ENCODE measurements at regions not wholly inside any gene's neighbourhood (a gene's known extent, or its start where the extent isn't known, plus 50 kb on each side); places are given as distances from the start of the nearest gene placed in this dataset.

DNA sequence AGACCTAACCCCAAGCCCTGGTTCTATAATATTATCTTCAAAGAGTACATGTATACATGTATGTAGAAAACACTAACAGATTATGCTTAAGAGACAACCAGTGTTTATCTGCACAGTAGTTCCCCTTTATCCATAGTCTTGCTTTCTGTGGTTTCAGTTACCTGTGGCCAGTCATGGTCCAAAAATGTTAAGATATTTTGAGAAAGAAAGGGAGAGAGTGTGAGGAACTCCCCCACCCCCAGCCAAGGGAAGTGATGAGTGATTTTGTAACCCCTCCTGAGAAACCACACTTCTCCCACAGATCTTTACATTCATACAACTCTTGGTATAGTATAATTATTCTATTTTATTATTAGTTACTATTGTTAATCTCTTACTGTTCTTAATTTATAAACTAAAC is 77.3 kb upstream of the CNTN1 start:
- no peak overlapping the region for H3K4me3 ChIP-seq
- intact Hi-C loops (cut with DNase I): no loop called here
- ATAC-seq (no peak), DNase-seq (no peak)
- H3K4me1 ChIP-seq: no peaks in the 10 kb centered on the region
- no peak for TF ChIP-seq POLR2A (IDR thresholded peaks at IDR 0.05)
- TF ChIP-seq, protein P1, sequence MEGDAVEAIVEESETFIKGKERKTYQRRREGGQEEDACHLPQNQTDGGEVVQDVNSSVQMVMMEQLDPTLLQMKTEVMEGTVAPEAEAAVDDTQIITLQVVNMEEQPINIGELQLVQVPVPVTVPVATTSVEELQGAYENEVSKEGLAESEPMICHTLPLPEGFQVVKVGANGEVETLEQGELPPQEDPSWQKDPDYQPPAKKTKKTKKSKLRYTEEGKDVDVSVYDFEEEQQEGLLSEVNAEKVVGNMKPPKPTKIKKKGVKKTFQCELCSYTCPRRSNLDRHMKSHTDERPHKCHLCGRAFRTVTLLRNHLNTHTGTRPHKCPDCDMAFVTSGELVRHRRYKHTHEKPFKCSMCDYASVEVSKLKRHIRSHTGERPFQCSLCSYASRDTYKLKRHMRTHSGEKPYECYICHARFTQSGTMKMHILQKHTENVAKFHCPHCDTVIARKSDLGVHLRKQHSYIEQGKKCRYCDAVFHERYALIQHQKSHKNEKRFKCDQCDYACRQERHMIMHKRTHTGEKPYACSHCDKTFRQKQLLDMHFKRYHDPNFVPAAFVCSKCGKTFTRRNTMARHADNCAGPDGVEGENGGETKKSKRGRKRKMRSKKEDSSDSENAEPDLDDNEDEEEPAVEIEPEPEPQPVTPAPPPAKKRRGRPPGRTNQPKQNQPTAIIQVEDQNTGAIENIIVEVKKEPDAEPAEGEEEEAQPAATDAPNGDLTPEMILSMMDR (IDR thresholded peaks at IDR 0.05): no peak
- H3K9me3 ChIP-seq: no peaks in the 10 kb centered on the region
- H3K36me3 ChIP-seq (replicated peaks in 1 of 2; ENCODE audit: insufficient read depth in 1 of 2, low read depth in 2 of 2): no peaks in the 10 kb centered on the region
- no peak overlapping the region for H3K27ac ChIP-seq
- H3K27me3 ChIP-seq: no peaks in the 10 kb centered on the region

DNA sequence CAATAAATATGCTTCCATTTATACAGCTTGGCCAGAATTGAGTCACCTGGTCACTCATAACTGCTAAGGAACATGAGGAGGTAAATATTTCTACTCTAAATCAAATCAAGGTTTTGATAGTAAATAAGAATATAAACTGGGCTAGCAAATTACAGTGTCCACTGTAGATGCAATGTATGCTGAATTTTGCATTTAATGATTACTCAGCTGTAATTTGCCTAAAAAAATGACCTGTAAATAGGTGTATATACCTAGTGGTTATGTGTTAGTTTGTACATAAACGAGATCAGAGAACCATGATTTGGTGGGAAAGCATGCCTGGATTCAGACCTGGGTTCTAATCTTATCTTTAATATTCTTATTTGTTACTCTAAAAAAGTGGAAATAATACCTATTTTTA is 76.6 kb upstream of the CNTN1 start:
- Histone ChIP-seq H3K4me1 (no peaks in the 10 kb centered on the region), H3K4me3 (no peak overlapping the region), H3K27ac (no peak overlapping the region), H3K27me3 (no peaks in the 10 kb centered on the region), H3K9me3 (no peaks in the 10 kb centered on the region), H3K36me3 (replicated peaks in 1 of 2; ENCODE audit: insufficient read depth in 1 of 2, low read depth in 2 of 2) (no peaks in the 10 kb centered on the region)
- intact Hi-C loops (cut with DNase I): no loop called here
- DNase-seq: no peak
- WGBS, 2 donors: 49 to 55% methylated on average over 1 of the region's 1 CpG
- ATAC-seq: no peak
- TF ChIP-seq POLR2A (IDR thresholded peaks at IDR 0.05): no peak
- TF ChIP-seq, protein P1 (IDR thresholded peaks at IDR 0.05): no peak

DNA sequence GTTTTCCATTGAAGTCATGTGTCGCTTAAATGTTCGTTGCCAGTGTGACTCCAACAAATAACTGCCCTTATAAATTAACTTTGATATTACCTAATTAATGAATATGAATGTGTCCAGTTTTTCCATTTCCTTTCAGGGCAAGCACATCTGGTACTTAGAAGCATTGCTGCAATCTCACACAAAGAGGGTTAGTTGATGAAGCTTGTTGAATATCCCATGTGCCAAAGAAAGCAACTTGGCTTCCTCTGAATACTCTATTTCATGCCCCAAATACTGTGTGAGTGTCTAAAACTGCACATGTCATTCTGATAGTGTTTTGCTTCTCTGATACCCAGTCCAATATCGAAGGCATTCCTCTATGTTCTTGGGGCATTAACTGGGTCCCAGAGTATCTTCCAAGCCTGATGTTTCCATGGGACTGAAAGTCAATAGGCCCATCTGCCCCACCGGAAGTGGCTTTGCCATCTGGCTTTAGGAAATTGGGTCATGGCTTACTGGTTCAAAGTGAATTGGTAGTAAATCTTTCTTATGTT is 75.8 kb upstream of the CNTN1 start:
- H3K27ac ChIP-seq: no peak overlapping the region
- H3K4me1 ChIP-seq: no peaks in the 10 kb centered on the region
- TF ChIP-seq, protein P1 (IDR thresholded peaks at IDR 0.05): no peak
- TF ChIP-seq POLR2A (IDR thresholded peaks at IDR 0.05): no peak
- intact Hi-C loops (cut with DNase I): no loop called here
- DNase-seq (no peak), ATAC-seq (no peak)
- H3K27me3 ChIP-seq: no peaks in the 10 kb centered on the region
- no peak overlapping the region for H3K4me3 ChIP-seq
- H3K36me3 ChIP-seq (replicated peaks in 1 of 2; ENCODE audit: insufficient read depth in 1 of 2, low read depth in 2 of 2): no peaks in the 10 kb centered on the region
- no peaks in the 10 kb centered on the region for H3K9me3 ChIP-seq
- WGBS, 2 donors: 67 to 74% methylated on average over 4 of the region's 4 CpGs

DNA sequence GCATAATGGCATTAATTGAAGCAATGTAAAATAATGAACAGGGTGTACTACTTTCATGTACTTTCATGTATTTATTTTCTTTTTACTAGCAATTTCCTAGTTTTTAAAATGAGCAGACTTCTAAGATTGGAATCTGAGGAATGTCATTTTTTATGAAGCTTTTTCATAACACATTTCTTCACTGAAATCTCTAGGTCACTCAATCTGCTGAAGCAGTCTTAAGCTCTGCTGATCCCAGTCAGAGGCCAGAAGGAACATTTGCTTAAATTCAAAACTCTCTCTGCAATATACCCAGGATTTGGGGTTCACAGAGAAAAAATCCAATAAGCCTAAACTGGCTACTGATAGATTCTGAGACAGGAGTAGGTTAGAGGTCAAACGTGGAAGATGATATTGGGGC is 73.6 kb upstream of the CNTN1 start:
- no peak for DNase-seq
- WGBS, 2 donors: 52 to 65% methylated on average over 1 of the region's 1 CpG
- H3K4me1 ChIP-seq: no peaks in the 10 kb centered on the region
- H3K9me3 ChIP-seq: no peaks in the 10 kb centered on the region
- no peak overlapping the region for H3K4me3 ChIP-seq
- no peaks in the 10 kb centered on the region for H3K27me3 ChIP-seq
- no peak overlapping the region for H3K27ac ChIP-seq
- intact Hi-C loops (cut with DNase I): no loop called here
- TF ChIP-seq POLR2A (IDR thresholded peaks at IDR 0.05): no peak
- TF ChIP-seq, protein P1 (IDR thresholded peaks at IDR 0.05): no peak
- no peaks in the 10 kb centered on the region for H3K36me3 ChIP-seq (replicated peaks in 1 of 2; ENCODE audit: insufficient read depth in 1 of 2, low read depth in 2 of 2)
- no peak for ATAC-seq

DNA sequence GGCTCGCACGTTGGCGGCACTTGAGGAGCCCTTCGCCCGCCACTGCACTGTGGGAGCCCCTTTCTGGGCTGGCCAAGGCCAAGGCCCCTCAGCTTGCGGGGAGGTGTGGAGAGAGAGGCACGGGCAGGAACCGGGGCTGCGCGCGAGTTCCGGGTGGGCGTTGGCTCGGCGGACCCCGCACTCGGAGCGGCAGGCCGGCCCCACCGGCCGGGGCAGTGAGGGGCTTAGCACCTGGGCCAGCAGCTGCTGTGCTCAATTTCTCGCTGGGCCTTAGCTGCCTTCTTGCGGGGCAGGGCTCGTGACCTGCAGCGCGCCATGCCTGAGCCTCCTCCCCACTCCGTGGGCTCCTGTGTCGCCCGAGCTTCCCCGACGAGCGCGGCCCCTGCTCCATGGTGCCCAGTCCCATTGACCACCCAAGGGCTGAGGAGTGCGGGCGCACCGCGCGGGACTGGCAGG is 71.6 kb upstream of the CNTN1 start:
- Histone ChIP-seq H3K27me3 (no peaks in the 10 kb centered on the region), H3K36me3 (replicated peaks in 1 of 2; ENCODE audit: insufficient read depth in 1 of 2, low read depth in 2 of 2) (no peaks in the 10 kb centered on the region), H3K9me3 (no peaks in the 10 kb centered on the region), H3K27ac (no peak overlapping the region), H3K4me1 (no peaks in the 10 kb centered on the region), H3K4me3 (no peak overlapping the region)
- DNase-seq (no peak), ATAC-seq (no peak)
- TF ChIP-seq, protein P1 (IDR thresholded peaks at IDR 0.05): no peak
- intact Hi-C loops (cut with DNase I): loop anchor here (5.0 kb wide), 1 partner anchor 302 kb away; no protein-coding TSS in a partner anchor
- WGBS, 2 donors: 85 to 86% methylated on average over 8 to 17 of the region's 38 CpGs

Data from body of pancreas (tissue), 4 donors.